Upper lobe of right lung (tissue), 1 donor: ENCODE measurements at regions not wholly inside any gene's neighbourhood (a gene's known extent, or its start where the extent isn't known, plus 50 kb on each side); places are given as distances from the start of the nearest gene placed in this dataset.
A peak's percentile ranks its signal among the peaks of the same experiment; 100 is the strongest.

Experiments
- ATAC-seq: fragments of 200-7000 bp; cut with Tn5 transposase; one replicate; pipeline ENCODE4 v1.9.1; 2020; ENCODE audit warnings: mild to moderate bottlenecking, moderate library complexity
- DNase-seq: peaks from one replicate; pipeline ENCODE4 v3.0.0-alpha.2; 2020
- H3K27ac ChIP-seq: fragments of 200-600 bp; one replicate; pipeline ENCODE4 v1.8.0; 2022
- H3K27me3 ChIP-seq: fragments of 200-600 bp; one replicate; pipeline ENCODE4 v1.8.0; 2022; ENCODE audit warnings: mild to moderate bottlenecking
- H3K36me3 ChIP-seq: fragments of 200-600 bp; one replicate; pipeline ENCODE4 v1.8.0; 2022
- H3K4me1 ChIP-seq: fragments of 200-600 bp; one replicate; pipeline ENCODE4 v1.8.0; 2022
- H3K4me3 ChIP-seq: fragments of 200-600 bp; one replicate; pipeline ENCODE4 v1.8.0; 2022; ENCODE audit warnings: mild to moderate bottlenecking
- H3K9me3 ChIP-seq: fragments of 200-600 bp; one replicate; pipeline ENCODE4 v1.8.0; 2022
- intact Hi-C: fragments of 100-400 bp; cut with DNase I; formaldehyde crosslinking; loops from one replicate; pipeline ENCODE4 v1.11.0; 2022
- TF ChIP-seq, protein P1 (sequence below): fragments of 200-600 bp; IDR thresholded peaks from one replicate; pipeline ENCODE4 v1.8.0; 2022; ENCODE audit warnings: antibody characterized with exemption
- donor health status: DM: no; HTN: yes; CAD: no; lungs with severe emphysema.

DNA sequence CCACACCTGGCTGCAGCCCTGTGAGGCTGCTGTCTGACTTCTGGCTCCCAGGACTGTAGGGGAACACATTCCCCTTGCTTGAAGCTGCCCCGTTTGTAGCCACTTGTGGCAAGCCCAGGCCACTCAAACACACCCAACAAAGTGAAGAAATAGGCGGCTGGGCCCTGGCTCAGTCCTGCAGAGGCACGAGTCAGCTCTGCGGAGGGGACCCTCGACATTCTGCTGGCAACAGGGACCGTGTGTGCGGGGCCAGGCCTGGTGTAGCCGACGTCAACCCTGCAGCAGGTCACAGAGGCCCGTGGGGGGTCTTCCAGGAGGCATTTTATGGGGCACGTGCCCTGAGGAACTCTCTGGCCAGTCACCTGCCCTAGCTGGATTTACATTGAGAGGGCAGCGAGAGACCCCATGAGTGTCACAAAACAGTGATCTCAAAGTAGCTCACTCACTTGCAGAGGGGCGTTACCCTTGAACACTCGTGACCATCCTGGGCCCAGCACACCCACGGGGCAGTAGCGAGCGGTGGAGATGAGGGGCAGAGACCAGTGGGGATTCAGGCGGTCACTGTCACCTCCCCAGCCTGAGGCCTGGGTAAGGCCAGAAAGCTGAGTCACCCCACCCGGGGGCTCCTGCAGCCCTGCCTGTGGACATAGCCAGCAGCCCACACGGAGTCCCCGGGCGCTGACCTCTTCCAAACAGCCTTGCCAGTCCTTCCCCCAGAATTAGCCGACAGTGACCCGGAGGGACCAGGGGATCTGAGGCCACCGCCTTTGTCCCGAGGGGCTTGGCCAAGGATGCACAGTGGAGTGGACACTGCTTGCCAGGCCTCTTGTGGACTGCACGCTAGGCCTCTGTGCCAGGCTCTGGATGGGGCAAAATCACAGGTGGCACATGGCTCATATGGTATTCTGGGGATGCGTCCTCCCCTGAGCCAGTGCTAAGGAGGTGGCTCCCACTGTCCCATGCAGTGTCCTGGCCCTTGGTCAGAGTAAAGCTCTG lies 139.5 kb downstream of the CTTN start:
- H3K9me3 ChIP-seq, result no peaks in the 10 kb centered on the region
- H3K4me1 ChIP-seq, result no peaks in the 10 kb centered on the region
- DNase-seq (peak; percentile 51), ATAC-seq (no peak)
- H3K27ac ChIP-seq, result no peak overlapping the region
- TF ChIP-seq, protein P1, sequence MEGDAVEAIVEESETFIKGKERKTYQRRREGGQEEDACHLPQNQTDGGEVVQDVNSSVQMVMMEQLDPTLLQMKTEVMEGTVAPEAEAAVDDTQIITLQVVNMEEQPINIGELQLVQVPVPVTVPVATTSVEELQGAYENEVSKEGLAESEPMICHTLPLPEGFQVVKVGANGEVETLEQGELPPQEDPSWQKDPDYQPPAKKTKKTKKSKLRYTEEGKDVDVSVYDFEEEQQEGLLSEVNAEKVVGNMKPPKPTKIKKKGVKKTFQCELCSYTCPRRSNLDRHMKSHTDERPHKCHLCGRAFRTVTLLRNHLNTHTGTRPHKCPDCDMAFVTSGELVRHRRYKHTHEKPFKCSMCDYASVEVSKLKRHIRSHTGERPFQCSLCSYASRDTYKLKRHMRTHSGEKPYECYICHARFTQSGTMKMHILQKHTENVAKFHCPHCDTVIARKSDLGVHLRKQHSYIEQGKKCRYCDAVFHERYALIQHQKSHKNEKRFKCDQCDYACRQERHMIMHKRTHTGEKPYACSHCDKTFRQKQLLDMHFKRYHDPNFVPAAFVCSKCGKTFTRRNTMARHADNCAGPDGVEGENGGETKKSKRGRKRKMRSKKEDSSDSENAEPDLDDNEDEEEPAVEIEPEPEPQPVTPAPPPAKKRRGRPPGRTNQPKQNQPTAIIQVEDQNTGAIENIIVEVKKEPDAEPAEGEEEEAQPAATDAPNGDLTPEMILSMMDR, result no peak
- no peaks in the 10 kb centered on the region for H3K27me3 ChIP-seq
- intact Hi-C loops, result no loop called here
- H3K4me3 ChIP-seq, result no peak overlapping the region
- no peaks in the 10 kb centered on the region for H3K36me3 ChIP-seq

- DNase-seq, result peak; percentile 58
Observed at GRCh38 chr11:70538641-70539359, 140.5 kb downstream of the CTTN start.

DNA sequence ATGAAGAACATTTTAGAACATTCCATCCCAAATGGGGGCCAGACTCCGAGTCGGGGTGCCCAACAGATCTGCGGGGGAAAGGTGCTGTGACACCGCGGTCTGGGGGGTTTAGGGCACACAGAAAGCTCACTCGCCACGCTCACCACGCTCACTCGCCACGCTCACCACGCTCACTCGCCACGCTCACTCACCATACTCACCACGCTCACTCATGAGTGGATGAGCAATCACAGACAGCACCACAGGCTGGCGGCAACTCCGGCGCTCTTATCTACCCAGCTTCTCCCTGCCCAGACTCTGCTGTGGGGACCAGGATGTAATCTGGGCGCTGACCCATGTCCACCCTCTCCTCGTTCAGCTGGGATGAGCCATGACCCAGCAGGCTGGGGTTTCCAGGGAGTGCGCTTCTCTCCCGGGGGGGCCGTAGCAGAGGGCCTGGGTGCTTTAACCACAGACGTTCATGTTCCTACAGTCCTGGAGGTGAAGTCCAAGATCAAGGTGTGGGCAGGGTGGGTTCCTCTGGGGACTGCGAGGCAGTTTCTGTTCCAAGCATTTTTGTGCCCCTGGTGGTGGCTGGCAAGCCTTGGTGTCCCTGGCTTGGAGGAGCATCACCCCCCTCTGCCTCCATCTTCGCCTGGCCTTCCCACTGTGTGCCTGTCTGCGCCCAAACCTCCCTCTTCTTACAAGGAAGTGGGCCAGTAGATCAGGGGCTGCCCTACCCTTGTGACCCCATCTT lies 141.2 kb downstream of the CTTN start:
- no peaks in the 10 kb centered on the region for H3K36me3 ChIP-seq
- H3K9me3 ChIP-seq, result no peaks in the 10 kb centered on the region
- no peak overlapping the region for H3K27ac ChIP-seq
- no peaks in the 10 kb centered on the region for H3K4me1 ChIP-seq
- H3K27me3 ChIP-seq, result no peaks in the 10 kb centered on the region
- DNase-seq (peak; percentile 48), ATAC-seq (no peak)
- TF ChIP-seq, protein P1, result no peak
- intact Hi-C loops, result no loop called here
- no peak overlapping the region for H3K4me3 ChIP-seq

More at GRCh38 chr11:70538641-70539359, 140.5 kb downstream of the CTTN start:
- Histone ChIP-seq H3K9me3 (no peaks in the 10 kb centered on the region), H3K36me3 (no peaks in the 10 kb centered on the region), H3K27ac (no peak overlapping the region), H3K27me3 (no peaks in the 10 kb centered on the region), H3K4me3 (no peak overlapping the region), H3K4me1 (no peaks in the 10 kb centered on the region)
- ATAC-seq, result no peak
- intact Hi-C loops, result no loop called here
- TF ChIP-seq, protein P1, result no peak

DNA sequence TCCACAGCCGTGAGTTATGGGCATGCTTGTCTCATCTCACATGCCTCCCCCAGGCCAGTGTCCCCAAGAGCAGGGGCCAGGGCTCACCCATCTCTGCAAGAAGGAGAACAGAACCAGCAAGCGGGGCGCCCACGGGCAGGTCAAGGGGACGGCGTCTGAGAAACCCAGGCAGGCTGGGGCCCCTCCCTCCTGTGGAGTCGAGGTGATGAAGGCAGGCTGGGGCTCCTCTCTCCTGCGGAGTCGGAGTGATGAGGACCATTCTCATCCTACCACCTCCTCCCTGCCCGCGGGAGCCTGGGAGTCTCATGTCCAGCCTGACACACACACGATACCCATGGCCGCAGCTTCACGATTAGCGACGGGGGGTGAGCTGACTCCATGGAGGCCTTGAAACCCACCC lies 141.9 kb downstream of the CTTN start:
- DNase-seq (peak; percentile 45), ATAC-seq (no peak)
- no peak overlapping the region for H3K27ac ChIP-seq
- intact Hi-C loops, result no loop called here
- H3K9me3 ChIP-seq, result no peaks in the 10 kb centered on the region
- H3K4me3 ChIP-seq, result no peak overlapping the region
- no peaks in the 10 kb centered on the region for H3K4me1 ChIP-seq
- H3K36me3 ChIP-seq, result no peaks in the 10 kb centered on the region
- no peaks in the 10 kb centered on the region for H3K27me3 ChIP-seq
- TF ChIP-seq, protein P1, result no peak

GRCh38 chr11:70541176-70541575 lies 142.8 kb downstream of the CTTN start:
- H3K4me1 ChIP-seq, result no peaks in the 10 kb centered on the region
- H3K4me3 ChIP-seq, result no peak overlapping the region
- peak; percentile 53 for DNase-seq
- ATAC-seq, result no peak
- TF ChIP-seq, protein P1, result no peak
- intact Hi-C loops, result no loop called here
- H3K27me3 ChIP-seq, result no peaks in the 10 kb centered on the region
- H3K36me3 ChIP-seq, result no peaks in the 10 kb centered on the region
- H3K9me3 ChIP-seq, result no peaks in the 10 kb centered on the region
- no peak overlapping the region for H3K27ac ChIP-seq
